Spleen (tissue), 7 donors: ENCODE measurements at regions not wholly inside any gene's neighbourhood (a gene's known extent, or its start where the extent isn't known, plus 50 kb on each side); places are given as distances from the start of the nearest gene placed in this dataset.

Experiments
- POLR2AphosphoS5 ChIP-seq, 3 donors: sonication (generic); formaldehyde crosslinking; IDR thresholded peaks; one replicate each; pipeline ENCODE4 v1.5.1; 2017; ENCODE audit warnings: antibody characterized with exemption in 3 of 3
- TF ChIP-seq, protein P1 (sequence below), 11 experiments: fragments of 200-600 bp in 7 of 11; fragments of 450-650 bp in 4 of 11; sonication (generic) in 4 of 11; IDR thresholded peaks in 8 of 11; conservative IDR thresholded peaks in 3 of 11; 1 replicate in 7 of 11; 2 replicates in 4 of 11; pipeline versions ENCODE4 v1.4.0 to v1.8.0; 2016 to 2021; ENCODE audit warnings: antibody characterized with exemption in 11 of 11, inconsistent platforms in 4 of 11, mild to moderate bottlenecking in 1 of 11
- donor health status: DM: no; HTN: no; CAD: no; lungs with moderate emphysema.
- donor health status: DM: no; HTN: no; CAD: no.
- donor health status: DM: no; HTN: no; CAD: no.

- no peak for TF ChIP-seq POLR2AphosphoS5 (IDR thresholded peaks at IDR 0.05)
- TF ChIP-seq, protein P1, sequence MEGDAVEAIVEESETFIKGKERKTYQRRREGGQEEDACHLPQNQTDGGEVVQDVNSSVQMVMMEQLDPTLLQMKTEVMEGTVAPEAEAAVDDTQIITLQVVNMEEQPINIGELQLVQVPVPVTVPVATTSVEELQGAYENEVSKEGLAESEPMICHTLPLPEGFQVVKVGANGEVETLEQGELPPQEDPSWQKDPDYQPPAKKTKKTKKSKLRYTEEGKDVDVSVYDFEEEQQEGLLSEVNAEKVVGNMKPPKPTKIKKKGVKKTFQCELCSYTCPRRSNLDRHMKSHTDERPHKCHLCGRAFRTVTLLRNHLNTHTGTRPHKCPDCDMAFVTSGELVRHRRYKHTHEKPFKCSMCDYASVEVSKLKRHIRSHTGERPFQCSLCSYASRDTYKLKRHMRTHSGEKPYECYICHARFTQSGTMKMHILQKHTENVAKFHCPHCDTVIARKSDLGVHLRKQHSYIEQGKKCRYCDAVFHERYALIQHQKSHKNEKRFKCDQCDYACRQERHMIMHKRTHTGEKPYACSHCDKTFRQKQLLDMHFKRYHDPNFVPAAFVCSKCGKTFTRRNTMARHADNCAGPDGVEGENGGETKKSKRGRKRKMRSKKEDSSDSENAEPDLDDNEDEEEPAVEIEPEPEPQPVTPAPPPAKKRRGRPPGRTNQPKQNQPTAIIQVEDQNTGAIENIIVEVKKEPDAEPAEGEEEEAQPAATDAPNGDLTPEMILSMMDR (IDR thresholded peaks at IDR 0.05 in 8 of 11, conservative IDR thresholded peaks at IDR 0.05 in 3 of 11) = no peak
These were observed 348.1 kb downstream of the IRS1 start for GRCh38 chr2:226451486-226451885.
